Left colon (tissue), 2 donors: ENCODE measurements at regions not wholly inside any gene's neighbourhood (a gene's known extent, or its start where the extent isn't known, plus 50 kb on each side); places are given as distances from the start of the nearest gene placed in this dataset.
"Not testable (repeated sequence)": the region's sequence is repeated elsewhere in the genome, so short reads cannot be mapped to it uniquely, and the experiment has no call there.

Experiments used
- ATAC-seq: fragments of 200-7000 bp; cut with Tn5 transposase; one replicate; pipeline ENCODE4 v1.9.1; 2020; ENCODE audit warnings: mild to moderate bottlenecking, moderate library complexity
- DNase-seq, 2 donors: peaks; one replicate each; pipeline ENCODE4 v3.0.0-alpha.2; 2020
- intact Hi-C, 2 donors: fragments of 100-400 bp; cut with DNase I in 1 of 2; cut with micrococcal nuclease in 1 of 2; formaldehyde crosslinking; loops; one replicate each; pipeline versions ENCODE4 v1.11.2 to v1.14.0; 2022; cut with DNase I, micrococcal nuclease
- donor health status: DM: no; HTN: no; CAD: no.
- donor health status: DM: yes; HTN: yes; CAD: no.

DNA sequence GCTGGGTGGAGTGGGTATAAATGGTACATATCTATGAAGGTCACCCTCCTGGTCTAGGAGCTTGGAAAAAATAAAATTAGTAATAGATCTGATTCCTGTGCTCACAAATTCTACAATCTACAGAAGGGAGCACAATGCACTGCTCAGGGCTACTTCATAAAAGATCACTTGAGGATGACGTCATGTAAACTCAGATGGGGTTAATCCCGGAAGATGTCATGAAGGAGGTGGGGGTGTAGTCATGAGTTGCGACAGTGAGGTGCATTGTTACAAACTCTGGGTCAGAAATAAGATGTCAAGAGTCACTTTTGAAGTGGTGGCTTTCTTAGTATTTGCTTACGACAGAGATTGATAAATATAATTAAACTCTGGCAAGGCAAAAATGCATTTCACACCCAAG, 68.2 kb downstream of the LHX9 start:
- intact Hi-C loops, result no loop called here
- DNase-seq (no peak), ATAC-seq (no peak)

DNA sequence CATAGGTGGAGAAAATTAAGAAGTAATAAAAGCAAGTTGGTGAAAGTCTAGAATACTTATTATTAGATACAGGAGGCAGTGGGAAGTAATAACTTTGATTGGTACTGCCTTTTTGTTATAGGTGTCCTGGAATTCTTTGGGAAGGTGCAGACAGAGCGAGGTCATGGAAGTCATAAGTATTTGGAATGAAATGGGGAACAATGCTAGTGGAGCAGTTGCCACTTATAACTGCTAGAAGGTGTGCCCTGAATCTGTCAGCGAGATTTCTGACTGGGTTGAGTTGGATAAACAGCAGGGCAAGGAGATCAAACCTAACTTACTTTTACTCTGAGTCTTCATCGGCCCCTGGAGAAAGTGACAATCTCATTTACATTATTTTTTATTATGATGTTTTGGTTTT, 69.6 kb downstream of the LHX9 start:
- intact Hi-C loops, result no loop called here
- DNase-seq (no peak), ATAC-seq (no peak)

GRCh38 chr1:197987294-197987693, 70.1 kb downstream of the LHX9 start:
- intact Hi-C loops, result no loop called here
- ATAC-seq (no peak), DNase-seq (no peak)

- DNase-seq, intact Hi-C loops, ATAC-seq: not testable (repeated sequence)
These were observed 71.4 kb downstream of the LHX9 start for GRCh38 chr1:197988581-197988980.

DNA sequence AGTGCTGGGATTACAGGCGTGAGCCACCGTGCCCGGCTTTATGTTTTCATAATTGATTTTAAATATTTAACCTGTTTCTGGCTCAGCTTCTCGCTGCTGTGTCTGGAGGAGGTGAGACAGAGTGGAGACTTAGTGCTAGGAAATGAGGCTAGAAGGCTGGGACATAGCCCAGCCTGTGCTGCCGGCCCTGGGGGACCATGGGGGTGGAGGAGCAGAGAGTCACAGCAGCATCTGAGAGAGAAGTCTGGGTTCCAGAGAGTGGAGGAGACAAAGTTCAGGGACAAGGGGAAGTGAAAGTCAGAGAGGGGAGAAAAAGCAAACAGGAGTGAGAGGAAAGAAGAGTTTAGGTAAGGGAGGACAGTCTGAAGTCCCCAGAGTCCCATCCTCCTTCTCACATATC, 71.9 kb downstream of the LHX9 start:
- DNase-seq, result no peak
- intact Hi-C loops, result no loop called here
- ATAC-seq, result no peak

DNA sequence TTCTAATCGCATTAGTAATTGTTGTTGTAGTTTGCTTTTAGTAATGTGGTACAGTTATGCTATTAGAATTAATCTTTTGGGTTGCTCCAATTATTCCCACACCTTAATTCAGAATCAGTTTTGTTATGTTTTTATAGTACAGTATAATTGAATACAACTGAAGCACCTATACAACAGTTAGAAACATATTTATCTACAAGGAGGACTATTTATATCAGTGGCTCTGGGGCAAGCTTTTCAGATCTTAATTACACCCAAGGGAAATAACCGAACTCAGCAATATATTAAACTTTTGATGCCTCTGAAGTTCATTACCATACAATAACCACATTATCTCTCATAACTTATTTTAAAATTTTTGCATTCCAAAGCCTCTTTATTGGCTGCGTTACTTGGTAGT, 74.4 kb downstream of the LHX9 start:
- no peak for DNase-seq
- no peak for ATAC-seq
- intact Hi-C loops, result no loop called here

DNA sequence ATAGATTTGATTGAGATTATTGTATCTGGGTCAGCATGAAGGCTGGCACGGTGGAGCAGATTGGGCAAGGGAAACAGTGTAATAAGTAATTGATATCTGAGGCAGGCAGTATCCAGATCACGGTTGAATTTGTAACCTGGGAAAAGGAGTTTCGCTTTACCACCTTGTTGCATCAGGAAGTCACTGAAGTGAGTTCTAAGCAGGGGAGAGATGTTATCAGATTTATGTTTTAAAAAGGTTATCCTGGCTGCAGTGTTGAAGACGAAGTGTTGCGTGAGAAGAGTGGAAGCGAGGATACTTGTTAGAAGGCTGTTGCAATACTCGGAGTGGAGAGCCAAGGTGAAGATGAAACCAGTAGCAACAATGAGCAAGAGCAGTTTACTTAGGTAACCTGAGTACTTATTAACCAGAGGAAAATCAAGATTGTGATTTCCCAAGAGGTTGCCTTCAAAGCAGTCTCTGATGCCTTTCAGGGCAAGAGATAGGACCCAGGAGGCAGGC, 77.8 kb downstream of the LHX9 start:
- no peak for ATAC-seq
- intact Hi-C loops, result no loop called here
- no peak for DNase-seq

- no peak for ATAC-seq
- intact Hi-C loops, result no loop called here
- no peak for DNase-seq
These were observed 78.5 kb downstream of the LHX9 start for GRCh38 chr1:197995408-197996258.

GRCh38 chr1:197996259-197996512, 79.0 kb downstream of the LHX9 start:
- ATAC-seq, intact Hi-C loops, DNase-seq: not testable (repeated sequence)

DNA sequence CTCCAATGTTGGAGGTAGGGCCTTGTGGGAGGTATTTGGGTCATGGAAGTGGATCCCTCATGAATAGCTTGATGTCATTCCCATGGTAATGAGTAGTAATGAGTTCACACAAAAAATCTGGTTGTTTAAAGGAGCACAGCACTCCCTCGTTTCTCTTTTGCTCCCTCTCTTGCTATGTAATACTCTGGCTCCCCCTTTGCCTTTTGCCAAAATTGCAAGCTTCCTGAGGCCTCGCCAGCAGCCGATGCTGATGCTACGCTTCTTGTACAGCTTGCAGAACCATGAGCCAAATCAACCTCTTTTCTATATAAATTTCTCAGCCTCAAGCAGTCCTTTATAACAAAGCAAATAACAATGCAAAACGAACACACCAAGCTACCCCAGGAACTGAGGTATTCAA, 80.9 kb downstream of the LHX9 start:
- intact Hi-C loops, result no loop called here
- no peak for ATAC-seq
- DNase-seq, result no peak

DNA sequence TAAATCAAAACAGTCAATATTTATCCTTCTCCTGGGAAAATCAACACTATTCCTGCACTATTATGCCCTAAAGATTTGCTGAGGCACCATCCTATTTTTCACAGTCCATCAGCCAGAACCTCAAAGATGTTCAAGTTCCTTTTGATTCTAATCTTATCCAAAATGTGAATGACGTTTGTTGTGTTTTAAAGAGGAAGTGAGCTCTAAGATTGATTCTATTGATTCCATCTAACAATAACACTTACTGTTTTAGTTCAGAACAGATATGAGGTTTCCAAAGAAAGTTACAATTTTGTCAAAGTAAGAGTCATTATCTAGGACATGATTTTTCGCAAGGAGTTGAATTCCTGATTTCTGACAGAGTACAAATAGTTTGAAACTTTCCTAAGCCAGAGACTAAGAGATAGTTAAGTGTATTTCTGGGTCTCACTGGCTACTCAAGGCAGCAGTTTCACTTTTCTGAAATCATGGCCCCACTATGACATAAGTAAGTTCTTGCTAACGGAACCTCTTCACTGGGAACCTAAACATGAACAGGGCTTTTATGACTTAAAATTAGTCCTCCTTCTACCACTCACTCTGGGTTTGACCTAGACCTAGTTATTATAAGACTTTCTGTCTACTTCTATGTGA, 84.7 kb downstream of the LHX9 start:
- no peak for DNase-seq
- ATAC-seq, result no peak
- intact Hi-C loops, result no loop called here

DNA sequence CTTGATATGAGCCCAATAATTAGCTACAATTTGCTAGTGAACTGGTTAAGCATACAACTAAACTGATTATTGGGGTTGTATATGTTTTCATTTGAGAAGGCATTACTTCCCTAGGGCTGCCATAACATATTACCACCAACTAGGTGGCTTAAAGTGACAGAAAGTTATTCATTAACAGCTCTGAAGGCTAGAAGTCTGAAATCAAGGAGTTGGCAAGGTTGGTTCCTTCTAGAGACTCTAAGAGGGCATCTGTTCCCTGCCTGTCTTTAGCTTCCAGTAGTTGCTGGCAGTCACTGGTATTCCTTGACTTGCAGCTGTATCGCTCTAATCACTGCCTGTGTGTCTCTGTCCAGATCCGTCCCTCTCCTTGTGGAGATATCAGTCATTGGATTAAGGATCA, 86.3 kb downstream of the LHX9 start:
- intact Hi-C loops, result no loop called here
- DNase-seq, result no peak
- no peak for ATAC-seq

DNA sequence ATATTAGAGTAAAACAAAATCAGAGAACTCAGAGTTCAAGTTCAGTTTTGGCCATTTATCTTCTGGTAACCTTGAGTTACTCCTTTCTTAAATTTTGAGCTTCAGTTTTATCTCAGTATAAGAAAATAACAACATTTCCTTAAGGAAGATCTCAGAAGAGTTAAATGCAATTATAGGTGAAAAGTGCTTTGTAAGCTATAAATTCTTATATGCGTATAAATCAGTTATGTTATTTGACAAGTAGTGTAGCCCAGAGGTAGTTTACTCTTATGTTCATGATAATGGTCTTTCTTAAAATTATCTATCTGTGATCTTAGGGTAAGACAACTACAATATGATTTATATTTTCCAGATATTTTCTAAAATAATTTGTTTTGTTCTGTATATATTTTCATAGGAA, 89.8 kb downstream of the LHX9 start:
- ATAC-seq, result no peak
- DNase-seq, result no peak
- intact Hi-C loops, result no loop called here

GRCh38 chr1:198007687-198008607, 90.8 kb downstream of the LHX9 start:
- intact Hi-C loops, result no loop called here
- DNase-seq (no peak), ATAC-seq (no peak)

GRCh38 chr1:198014355-198014754, 97.2 kb downstream of the LHX9 start:
- intact Hi-C loops, result no loop called here
- DNase-seq (no peak), ATAC-seq (no peak)

DNA sequence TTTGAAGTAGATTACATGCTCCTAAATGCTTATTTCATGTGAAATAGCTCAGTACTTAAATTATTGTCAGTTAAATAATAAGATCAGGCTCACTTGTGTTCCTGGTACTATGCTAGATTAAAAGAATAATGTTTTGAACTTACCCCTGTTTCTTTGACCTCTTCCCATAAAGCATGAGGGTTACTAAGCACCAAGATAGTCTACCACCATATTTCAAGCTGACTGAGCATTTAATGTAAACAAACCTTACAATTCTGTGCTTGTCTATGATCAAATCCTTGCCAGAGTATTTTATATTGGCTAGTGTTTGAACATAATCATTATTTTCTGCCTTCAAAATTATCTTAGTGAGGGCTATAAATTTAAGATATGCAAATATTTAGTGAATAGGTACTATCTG, 98.1 kb downstream of the LHX9 start:
- ATAC-seq (no peak), DNase-seq (no peak)
- intact Hi-C loops, result no loop called here

GRCh38 chr1:198018529-198018928, 101.4 kb downstream of the LHX9 start:
- no peak for ATAC-seq
- intact Hi-C loops, result no loop called here

GRCh38 chr1:198019126-198019525, 102.0 kb downstream of the LHX9 start:
- ATAC-seq (no peak), DNase-seq (no peak)
- intact Hi-C loops, result no loop called here

More at GRCh38 chr1:198018529-198018928, 101.4 kb downstream of the LHX9 start:
- DNase-seq, result no peak

GRCh38 chr1:198024336-198024735, 107.2 kb downstream of the LHX9 start:
- intact Hi-C loops, result no loop called here
- DNase-seq, result no peak
- ATAC-seq, result no peak

DNA sequence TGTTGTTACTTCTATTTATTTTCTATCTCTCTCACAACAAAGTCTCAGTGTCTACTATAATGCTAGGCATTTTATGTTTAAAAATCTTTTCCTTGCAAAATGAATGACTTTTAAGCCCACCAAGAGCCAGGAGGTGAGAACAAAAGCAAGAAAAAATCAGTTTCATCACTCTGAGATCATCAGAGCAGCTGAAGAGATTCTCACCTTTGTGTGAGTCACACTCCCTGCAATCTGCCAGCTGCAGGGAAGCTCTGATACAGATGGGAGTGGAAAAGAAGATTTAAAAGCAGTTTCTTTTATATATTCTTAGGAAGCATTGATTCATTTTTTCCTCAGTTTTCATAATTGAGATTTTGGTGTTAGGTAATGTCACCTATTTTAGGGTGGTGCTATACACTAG, 107.6 kb downstream of the LHX9 start:
- intact Hi-C loops, result no loop called here
- DNase-seq (no peak), ATAC-seq (no peak)
